Thymus (tissue), 11 donors: ENCODE measurements at regions not wholly inside any gene's neighbourhood (a gene's known extent, or its start where the extent isn't known, plus 50 kb on each side); places are given as distances from the start of the nearest gene placed in this dataset.
A peak's percentile ranks its signal among the peaks of the same experiment; 100 is the strongest.

ENCODE experiments used
- DNase-seq, 9 donors: peaks; one replicate each; pipeline ENCODE4 v3.0.0-alpha.2; 2013; ENCODE audit warnings: low spot score in 9 of 9, low read depth in 6 of 9, missing footprints in 1 of 9
- H3K27ac ChIP-seq, 2 donors: one replicate each; pipeline ENCODE4 v1.5.1; 2013; ENCODE audit warnings: control low read depth in 1 of 2, low read depth in 1 of 2, low read length in 1 of 2, mild to moderate bottlenecking in 1 of 2, moderate library complexity in 1 of 2
- H3K27me3 ChIP-seq, 2 donors: one replicate each; pipeline ENCODE4 v1.5.1; 2013; ENCODE audit warnings: low read length in 1 of 2; ENCODE audit not compliant: control insufficient read depth in 2 of 2, insufficient read depth in 1 of 2
- H3K36me3 ChIP-seq, 2 donors: one replicate each; pipeline ENCODE4 v1.5.1; 2013; ENCODE audit warnings: low read length in 1 of 2, mild to moderate bottlenecking in 1 of 2, moderate library complexity in 1 of 2; ENCODE audit not compliant: control insufficient read depth in 2 of 2, insufficient read depth in 2 of 2
- H3K4me1 ChIP-seq, 2 donors: one replicate each; pipeline ENCODE4 v1.5.1; 2013; ENCODE audit warnings: low read length in 2 of 2; ENCODE audit not compliant: control insufficient read depth in 2 of 2, insufficient read depth in 2 of 2
- H3K4me3 ChIP-seq, 2 donors: one replicate each; pipeline ENCODE4 v1.5.1; 2013; ENCODE audit warnings: low read length in 2 of 2, control low read depth in 1 of 2, mild to moderate bottlenecking in 1 of 2
- H3K9me3 ChIP-seq, 2 donors: one replicate each; pipeline ENCODE4 v1.5.1; 2013; ENCODE audit warnings: low read length in 1 of 2, mild to moderate bottlenecking in 1 of 2; ENCODE audit not compliant: control insufficient read depth in 2 of 2, insufficient read depth in 1 of 2
- WGBS: extraction: QIAGEN DNeasy Blood & Tissue Kit; methylation state at CpG from one replicate; pipeline ENCODE4 v1.1.7; 2013; 5-methylcytosine and 5-hydroxymethylcytosine counted together
- donor health status: healthy.

- Histone ChIP-seq H3K9me3 (peaks cover 0 to 7% of the 10 kb centered on the region in 2 donors), H3K27ac (peak overlapping the region; percentile 78 to 88), H3K27me3 (no peaks in the 10 kb centered on the region), H3K4me1 (peaks cover 23 to 53% of the 10 kb centered on the region in 2 donors), H3K4me3 (no peak overlapping the region), H3K36me3 (no peaks in the 10 kb centered on the region)
- WGBS, result 88% methylated on average over 5 of the region's 5 CpGs
- DNase-seq, result peak in 4 of 9 donors; percentile 17 to 73 (median 44)
These were observed 227.8 kb upstream of the MAP3K1 start for GRCh38 chr5:56587381-56588130.

- Histone ChIP-seq H3K27ac (peak overlapping the region; percentile 76 to 88), H3K4me1 (peaks cover 23 to 45% of the 10 kb centered on the region in 2 donors), H3K9me3 (peaks cover 0 to 7% of the 10 kb centered on the region in 2 donors), H3K36me3 (no peaks in the 10 kb centered on the region), H3K27me3 (no peaks in the 10 kb centered on the region), H3K4me3 (no peak overlapping the region)
- WGBS, result 78% methylated on average over 14 of the region's 14 CpGs
- DNase-seq, result peak in 4 of 9 donors; percentile 15 to 68 (median 41)
These were observed 229.2 kb upstream of the MAP3K1 start for GRCh38 chr5:56585999-56586691.

DNA sequence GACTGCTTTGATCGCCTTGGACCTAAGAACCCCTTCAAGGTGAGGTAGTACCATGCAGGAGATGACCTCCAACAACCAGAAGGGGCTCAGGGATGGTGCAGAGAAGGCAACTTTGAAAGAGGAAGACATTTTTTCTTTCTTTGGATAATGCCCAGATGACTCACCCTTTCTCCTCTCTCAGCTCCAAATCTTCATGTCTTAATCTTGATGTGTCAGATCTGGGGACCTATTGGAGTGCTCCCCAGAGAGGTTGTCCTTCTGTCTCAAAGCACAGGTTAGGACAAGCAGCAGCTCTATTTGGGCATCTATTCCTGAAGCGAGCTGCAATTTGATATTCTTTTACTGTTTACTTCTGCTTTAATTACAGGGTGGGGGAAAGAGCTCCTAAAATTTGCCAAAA lies 229.9 kb upstream of the MAP3K1 start:
- Histone ChIP-seq H3K36me3 (no peaks in the 10 kb centered on the region), H3K27ac (peak overlapping the region; percentile 53 to 88), H3K27me3 (no peaks in the 10 kb centered on the region), H3K9me3 (peaks cover 0 to 7% of the 10 kb centered on the region in 2 donors), H3K4me1 (peaks cover 23 to 45% of the 10 kb centered on the region in 2 donors), H3K4me3 (no peak overlapping the region)
- 94% methylated on average over 2 of the region's 2 CpGs for WGBS
- DNase-seq, result peak in 1 of 9 donors; percentile 15

DNA sequence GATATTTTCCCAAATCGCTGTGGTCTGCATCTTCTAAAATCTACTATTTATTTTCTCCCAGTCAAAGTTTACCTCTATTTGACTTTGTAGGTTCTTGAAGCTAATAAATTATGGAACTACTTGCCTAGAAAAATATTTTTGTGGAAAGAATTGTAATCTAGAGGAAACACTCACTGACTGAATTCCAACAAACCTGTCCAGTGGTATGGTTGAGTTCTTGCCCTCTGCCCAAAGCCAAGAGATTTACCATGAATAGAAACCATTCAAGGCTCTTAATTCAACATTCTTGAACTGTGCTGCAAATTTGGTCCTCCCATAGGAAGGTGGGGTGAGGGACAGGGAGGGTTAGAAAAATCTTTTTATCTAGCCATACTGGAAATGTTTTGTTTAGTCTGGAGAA lies 233.9 kb upstream of the MAP3K1 start:
- Histone ChIP-seq H3K4me1 (peaks cover 3 to 13% of the 10 kb centered on the region in 2 donors), H3K27me3 (no peaks in the 10 kb centered on the region), H3K4me3 (no peak overlapping the region), H3K9me3 (peaks cover 0 to 2% of the 10 kb centered on the region in 2 donors), H3K36me3 (no peaks in the 10 kb centered on the region), H3K27ac (no peak overlapping the region)
- no peak for DNase-seq
- WGBS, result 97% methylated on average over 1 of the region's 1 CpG

- Histone ChIP-seq H3K27me3 (no peaks in the 10 kb centered on the region), H3K27ac (no peak overlapping the region), H3K9me3 (peaks cover 0 to 2% of the 10 kb centered on the region in 2 donors), H3K4me3 (no peak overlapping the region), H3K4me1 (peaks cover 0 to 7% of the 10 kb centered on the region in 2 donors), H3K36me3 (no peaks in the 10 kb centered on the region)
- no peak for DNase-seq
- 99% methylated on average over 2 of the region's 2 CpGs for WGBS
These were observed 234.5 kb upstream of the MAP3K1 start for GRCh38 chr5:56580864-56581263.

DNA sequence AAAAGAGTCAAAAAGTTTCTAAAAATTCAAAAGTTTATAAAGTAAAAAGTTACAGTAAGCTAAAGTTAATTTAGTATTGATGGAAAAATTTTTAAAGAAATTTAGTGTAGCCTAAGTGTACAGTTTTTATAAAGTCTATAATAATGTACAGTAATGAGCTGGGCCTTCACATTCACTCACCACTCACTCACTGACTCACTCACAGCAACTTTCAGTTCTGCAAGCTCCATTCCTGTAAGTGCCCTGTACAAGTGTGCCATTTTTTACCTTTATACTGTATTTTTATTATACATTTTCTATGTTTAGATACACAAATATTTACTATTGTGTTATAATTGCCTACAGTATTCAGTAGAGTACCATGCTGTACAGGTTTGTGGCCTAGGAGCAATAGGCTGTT lies 239.5 kb upstream of the MAP3K1 start:
- no peaks in the 10 kb centered on the region for H3K27me3 ChIP-seq
- H3K4me3 ChIP-seq, result no peak overlapping the region
- H3K9me3 ChIP-seq, result peaks cover 0 to 4% of the 10 kb centered on the region in 2 donors
- DNase-seq, result no peak
- H3K36me3 ChIP-seq, result no peaks in the 10 kb centered on the region
- no peaks in the 10 kb centered on the region for H3K4me1 ChIP-seq
- H3K27ac ChIP-seq, result no peak overlapping the region

DNA sequence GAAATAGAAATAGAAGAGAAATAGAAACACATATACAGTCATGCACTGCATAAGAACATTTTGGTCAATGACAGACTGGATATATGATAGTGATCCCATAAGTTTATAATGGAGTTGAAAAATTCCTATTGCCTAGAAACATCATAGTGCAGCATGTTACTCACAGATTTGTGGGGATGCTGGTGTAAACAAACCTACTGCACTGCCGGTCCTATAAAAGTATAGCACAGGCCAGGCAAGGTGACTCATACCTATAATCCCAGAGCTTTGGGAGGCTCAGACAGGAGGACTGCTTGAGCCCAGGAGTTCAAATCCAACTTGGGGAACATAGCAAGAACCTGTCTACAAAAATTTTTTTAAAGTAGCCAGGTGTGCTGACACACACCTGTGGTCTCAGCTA lies 240.6 kb upstream of the MAP3K1 start:
- Histone ChIP-seq H3K4me3 (no peak overlapping the region), H3K9me3 (peaks cover 0 to 4% of the 10 kb centered on the region in 2 donors), H3K27me3 (no peaks in the 10 kb centered on the region), H3K27ac (no peak overlapping the region), H3K4me1 (no peaks in the 10 kb centered on the region), H3K36me3 (no peaks in the 10 kb centered on the region)
- WGBS, result 100% methylated on average over 1 of the region's 1 CpG
- no peak for DNase-seq

GRCh38 chr5:56569566-56569965 lies 245.8 kb upstream of the MAP3K1 start:
- WGBS, result 92% methylated on average over 1 of the region's 1 CpG
- no peaks in the 10 kb centered on the region for H3K27me3 ChIP-seq
- no peak for DNase-seq
- H3K36me3 ChIP-seq, result no peaks in the 10 kb centered on the region
- H3K9me3 ChIP-seq, result peaks cover 0 to 4% of the 10 kb centered on the region in 2 donors
- H3K4me1 ChIP-seq, result no peaks in the 10 kb centered on the region
- no peak overlapping the region for H3K27ac ChIP-seq
- H3K4me3 ChIP-seq, result no peak overlapping the region

DNA sequence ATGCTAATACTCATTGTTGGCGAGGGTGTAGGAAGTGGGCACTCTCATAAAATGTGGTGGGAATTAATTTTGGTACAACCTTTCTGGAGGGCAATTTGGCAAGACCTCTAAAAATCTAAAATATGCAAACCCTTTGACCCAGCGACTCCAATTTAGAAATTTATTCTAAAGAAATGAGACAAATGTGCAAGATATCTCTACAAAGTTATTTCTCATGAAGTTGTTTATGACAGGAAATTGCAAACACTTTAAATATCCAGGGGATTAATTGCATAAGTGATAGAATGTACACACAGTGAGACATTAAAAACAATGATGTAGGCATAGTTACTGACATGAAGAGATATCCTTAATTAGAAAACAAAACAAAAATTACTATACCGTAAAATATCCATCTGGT lies 246.3 kb upstream of the MAP3K1 start:
- 76% methylated on average over 3 of the region's 3 CpGs for WGBS
- H3K36me3 ChIP-seq, result no peaks in the 10 kb centered on the region
- no peaks in the 10 kb centered on the region for H3K27me3 ChIP-seq
- H3K4me3 ChIP-seq, result no peak overlapping the region
- no peak for DNase-seq
- no peaks in the 10 kb centered on the region for H3K4me1 ChIP-seq
- peaks cover 0 to 4% of the 10 kb centered on the region in 2 donors for H3K9me3 ChIP-seq
- H3K27ac ChIP-seq, result no peak overlapping the region
